GM04504 (cell line): ENCODE measurements at regions not wholly inside any gene's neighbourhood (a gene's known extent, or its start where the extent isn't known, plus 50 kb on each side); places are given as distances from the start of the nearest gene placed in this dataset.
"Not testable (repeated sequence)": the region's sequence is repeated elsewhere in the genome, so short reads cannot be mapped to it uniquely, and the experiment has no call there.

Source experiments
- DNase-seq: peaks from one replicate; pipeline ENCODE4 v3.0.0-alpha.2; 2012; ENCODE audit warnings: low read depth

DNA sequence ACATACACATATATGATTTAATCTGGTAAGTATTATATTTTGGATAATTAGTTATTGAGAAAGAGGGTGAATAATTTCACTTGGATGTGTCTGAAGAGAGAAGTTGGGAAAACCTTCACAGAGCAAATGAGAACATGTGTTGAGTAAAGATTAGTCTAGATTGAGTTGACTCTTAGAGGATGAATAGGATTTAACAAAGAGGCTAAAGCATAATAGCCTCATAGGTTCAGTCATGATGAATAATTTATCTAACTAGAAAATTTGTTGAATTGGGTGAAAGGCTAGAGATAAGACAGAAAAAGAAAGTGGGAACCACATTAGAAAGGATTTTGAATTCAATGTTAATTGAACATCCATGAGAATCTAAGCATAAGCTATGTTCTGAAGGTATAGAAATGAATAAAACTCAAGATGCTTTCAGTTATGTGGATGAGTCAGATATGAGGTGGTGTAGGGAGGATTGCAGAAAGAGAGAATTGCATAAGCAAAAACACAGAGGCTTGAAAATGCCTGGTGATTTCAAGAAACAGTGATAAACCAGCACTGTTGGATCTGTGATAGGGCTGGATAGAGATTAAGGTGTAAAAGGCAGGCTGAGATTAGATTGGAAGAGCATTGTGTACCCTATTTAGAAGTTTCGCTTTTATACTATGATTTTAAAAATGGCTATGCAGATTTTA lies 207.6 kb upstream of the NR3C2 start:
- no peak for DNase-seq

DNA sequence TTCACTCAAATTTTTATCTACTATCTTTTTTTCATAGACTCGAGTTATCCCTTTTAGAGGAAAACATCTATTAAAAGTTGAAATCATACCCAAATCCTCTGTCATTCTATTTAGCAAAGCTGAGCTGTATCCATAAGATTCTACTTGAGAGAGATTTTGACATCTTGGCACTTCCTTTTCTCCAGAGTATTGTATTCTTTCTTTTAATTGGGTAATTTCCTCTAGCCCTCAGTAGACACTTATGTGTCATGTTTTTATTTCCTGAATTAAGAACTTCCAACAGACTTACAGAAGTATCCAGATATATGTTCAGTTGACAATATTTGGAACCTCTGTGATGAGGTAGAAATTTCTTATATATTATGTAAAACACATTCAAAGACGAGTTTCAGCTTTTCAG lies 201.6 kb upstream of the NR3C2 start:
- no peak for DNase-seq

DNA sequence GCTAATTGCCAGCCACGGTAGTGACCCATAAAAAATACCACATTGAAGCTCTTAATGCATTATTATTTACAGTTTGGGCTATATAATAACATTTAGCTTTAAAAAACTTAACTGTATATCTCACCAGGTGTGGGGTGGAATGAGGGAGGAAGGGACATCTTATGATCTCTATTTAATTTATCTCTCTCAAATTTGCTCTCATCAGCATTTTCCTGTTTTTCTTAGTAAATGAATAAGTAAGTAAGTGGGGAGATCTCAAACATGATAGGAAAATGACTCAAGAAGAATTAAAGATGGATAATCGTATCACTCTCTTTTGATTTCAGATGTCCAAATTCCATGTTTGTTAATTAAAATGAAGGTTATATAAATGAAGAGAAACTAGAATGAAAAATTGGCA lies 200.7 kb upstream of the NR3C2 start:
- DNase-seq = no peak

DNA sequence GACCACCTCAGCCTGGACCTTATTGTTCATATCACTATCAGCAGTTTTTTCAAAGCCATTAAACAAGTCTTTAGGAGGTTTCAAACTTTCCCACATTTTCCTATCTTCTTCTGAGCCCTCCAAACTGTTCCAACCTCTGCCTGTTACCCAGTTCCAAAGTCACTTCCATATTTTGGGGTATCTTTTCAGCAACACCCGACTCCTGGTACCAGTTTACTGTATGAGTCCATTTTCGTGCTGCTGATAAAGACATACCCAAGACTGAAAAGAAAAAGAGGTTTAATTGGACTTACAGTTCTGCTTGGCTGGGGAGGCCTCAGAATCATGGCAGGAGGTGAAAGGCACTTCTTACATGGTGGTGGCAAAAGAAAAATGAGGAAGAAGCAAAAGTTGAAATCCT lies 195.9 kb upstream of the NR3C2 start:
- not testable (repeated sequence) for DNase-seq

DNA sequence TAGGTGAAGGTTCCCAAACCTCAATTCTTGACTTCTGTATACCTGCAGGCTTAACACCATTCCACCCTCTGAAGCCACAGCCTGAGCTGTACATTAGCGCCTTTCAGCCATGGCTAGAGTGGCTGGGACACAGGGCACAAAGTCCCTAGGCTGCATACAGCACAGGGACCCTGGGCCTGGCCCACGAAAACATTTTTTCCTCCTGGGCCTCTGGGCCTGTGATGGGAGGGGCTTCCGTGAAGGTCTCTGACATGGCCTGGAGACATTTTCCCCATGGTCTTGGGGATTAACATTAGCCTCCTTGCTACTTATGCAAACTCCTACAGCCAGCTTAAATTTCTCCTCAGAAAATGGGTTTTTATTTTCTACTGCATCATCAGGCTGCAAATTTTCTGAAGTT lies 195.2 kb upstream of the NR3C2 start:
- DNase-seq = not testable (repeated sequence)

DNA sequence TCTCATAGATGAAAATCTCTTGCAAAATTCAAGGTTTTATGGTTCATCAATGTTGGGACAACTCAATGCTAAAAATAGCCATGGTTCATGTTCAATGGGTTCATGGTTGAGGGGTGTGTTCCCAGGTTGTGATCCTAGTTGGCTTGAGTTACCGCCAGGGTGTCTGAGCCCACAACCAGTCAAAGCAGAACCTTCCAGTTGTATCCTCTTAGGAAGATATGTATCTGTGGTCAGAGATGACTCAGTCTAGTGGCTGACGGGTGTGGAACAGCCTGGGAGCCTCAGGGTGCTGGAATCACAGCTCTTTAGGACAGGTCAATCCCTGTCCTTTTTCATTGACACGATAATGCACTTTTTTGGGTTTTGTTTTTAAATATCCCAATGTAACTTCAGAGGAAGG lies 192.3 kb upstream of the NR3C2 start:
- DNase-seq = no peak

DNA sequence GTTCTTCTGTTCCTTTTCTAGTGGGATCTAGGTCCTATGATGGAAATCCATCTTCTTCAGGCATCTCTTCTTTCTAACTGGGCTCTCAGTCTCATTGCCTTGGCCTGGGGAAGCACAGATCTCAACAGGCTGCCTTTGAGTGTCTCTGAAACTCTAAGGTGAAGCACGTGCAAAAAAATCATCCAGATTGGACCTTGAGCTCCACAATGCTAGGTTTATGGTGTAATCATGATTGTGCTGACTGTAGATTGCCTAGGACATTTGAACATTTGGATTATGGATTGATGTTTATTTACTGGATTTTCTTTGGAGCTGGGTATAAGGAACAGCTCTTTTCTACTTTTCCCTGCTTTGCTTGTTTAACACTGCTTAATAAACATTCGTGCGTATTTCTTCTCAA lies 191.5 kb upstream of the NR3C2 start:
- DNase-seq = no peak

DNA sequence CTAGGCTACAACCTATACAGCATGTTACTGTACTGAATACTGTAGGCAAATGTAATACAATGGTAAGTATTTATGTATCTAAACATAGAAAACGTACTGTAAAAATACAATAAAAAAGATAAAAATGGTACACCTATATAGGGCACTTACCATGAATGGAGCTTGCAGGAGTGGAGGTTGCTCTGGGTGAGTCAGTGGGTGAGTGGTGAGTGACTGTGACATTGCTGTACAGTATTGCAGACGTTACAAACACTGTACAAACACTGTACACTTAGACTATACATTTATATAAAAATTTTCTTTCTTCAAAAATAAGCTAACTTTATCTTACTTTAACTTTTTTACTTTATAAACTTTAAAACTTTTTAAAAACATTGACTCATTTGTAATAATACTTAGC lies 190.3 kb upstream of the NR3C2 start:
- no peak for DNase-seq

DNA sequence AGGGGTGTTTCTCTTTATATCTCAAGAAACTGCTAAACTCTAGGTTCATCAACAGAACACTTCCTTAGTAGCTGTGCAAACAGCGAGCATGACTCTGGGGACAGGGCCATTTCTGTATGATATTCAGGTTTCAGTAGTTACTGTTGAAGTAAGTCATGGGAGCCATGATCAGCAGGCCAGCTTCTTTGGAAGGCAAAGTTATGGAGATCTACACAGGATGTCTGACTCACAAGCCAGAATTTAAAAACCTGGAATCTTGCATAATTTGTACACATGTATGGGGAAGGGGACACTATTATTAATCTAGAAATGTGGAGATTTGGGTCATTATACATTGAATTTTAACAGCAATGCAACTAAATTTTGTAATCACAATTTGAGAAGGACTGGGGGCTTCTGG lies 187.8 kb upstream of the NR3C2 start:
- DNase-seq = no peak

DNA sequence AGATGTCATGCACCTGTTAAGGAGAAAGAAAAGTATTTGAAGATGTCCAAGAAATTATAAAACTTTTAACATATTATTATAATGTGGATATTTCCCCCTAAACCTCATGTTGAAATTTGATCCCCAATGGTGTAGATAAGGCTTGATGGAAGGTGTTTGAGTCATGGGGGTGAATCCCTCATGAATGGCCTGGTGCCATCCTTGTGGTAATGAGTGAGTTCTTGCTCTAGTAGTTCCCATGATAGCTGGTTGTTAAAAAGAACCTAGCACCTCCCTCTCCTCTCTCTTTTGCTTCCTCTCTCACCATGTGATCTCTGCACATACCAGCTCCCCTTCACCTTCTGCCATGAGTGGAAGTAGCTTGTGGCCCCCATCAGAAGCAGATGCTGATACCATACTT lies 176.6 kb upstream of the NR3C2 start:
- no peak for DNase-seq

DNA sequence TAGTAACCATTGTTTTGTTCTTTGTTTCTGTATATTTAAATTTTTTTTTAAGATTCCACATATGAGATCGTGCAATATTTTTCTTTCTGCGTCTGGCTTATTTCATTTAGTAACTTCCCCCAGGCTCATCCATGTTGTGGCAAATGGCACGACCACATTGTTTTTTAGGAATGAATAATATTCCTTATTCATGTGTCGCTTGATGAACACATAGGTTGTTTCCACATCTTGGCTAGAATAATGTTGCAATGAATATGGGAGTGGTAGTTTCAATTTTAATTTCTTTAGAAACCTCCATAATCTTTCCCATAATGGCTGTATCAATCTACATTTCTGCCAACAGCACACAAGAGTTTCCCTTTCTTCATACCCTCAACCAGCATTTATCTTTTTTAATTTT lies 166.8 kb upstream of the NR3C2 start:
- DNase-seq = no peak

DNA sequence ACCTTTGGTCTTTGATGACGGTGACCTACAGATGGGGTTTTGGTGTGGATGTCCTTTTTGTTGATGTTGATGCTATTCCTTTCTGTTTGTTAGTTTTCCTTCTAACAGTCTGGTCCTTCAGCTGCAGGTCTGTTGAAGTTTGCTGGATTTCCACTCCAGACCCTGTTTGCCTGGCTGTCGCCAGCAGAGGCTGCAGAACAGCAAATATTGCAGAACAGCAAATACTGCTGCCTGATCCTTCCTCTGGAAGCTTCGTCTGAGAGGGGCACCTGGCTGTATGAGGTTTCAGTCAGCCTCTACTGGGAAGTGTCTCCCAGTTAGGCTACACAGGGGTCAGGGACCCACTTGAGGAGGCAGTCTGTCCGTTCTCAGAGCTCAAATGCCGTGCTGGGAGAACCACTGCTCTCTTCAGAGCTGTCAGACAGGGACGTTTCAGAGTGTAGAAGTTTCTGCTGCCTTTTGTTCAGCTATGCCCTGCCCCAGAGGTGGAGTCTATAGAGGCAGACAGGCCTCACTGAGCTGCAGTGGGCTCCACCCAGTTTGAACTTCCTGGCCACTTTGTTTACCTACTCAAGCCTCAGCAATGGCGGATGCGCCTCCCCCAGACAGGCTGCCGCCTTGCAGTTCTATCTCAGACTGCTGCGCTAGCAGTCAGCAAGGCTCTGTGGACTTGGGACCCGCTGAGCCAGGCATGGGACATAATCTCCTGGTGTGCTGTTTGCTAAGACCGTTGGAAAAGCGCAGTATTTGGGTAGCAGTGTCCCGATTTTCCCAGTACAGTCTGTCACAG lies 156.4 kb upstream of the NR3C2 start:
- not testable (repeated sequence) for DNase-seq

DNA sequence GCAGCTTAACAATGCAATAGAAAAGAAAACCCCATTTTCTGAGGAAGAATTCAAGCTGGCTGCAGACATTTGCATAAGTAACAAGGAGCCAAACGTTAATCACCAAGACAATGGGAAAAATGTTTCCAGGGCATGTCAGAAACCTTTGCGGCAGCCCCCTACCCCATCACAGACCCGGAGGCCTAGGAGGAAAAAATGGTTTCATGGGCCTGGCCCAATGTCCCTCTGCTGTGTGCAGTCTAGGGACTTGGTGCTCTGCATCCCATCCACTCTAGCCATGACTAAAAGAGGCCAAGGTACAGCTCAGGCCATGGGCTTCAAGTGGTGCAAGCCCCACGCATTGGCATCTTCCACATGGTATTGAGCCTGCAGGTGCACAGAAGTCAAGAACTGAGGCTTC lies 147.0 kb upstream of the NR3C2 start:
- DNase-seq = no peak

DNA sequence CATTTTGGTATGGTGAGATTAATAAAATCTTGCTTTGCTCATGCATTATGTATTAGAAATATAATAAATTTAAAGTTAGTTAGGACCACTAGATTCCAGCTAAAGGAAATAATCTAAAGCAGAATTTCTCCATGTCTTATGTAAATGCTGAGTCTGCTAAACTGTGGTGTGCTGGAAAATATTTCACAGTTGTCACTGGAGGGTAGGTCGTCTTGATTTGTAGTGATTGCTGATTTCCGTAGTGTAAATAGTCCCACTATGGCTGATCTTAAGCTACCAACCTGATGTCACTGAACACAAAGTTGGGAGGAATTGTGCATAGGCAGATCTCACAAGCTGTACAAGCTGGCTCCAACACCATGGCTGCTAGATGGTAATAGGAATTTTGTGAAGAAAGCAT lies 133.4 kb upstream of the NR3C2 start:
- DNase-seq = no peak

DNA sequence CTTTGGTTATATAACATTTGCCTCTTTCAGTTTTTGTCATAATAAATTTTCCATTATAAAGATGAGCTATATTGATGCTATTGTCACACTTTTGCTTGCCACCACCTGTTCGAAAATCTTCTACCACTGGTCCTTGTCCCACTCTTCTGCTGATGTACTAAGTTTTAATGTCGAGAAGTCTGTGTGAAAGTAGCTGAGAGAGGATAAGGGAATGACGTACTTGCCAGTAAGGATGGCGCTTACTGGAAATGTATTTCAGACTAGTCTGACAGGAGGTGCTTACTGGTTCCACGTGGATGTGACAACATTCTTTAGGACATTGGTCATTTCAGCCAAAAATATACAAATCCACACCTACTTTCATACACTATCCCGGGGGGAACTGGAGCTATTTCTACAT lies 132.7 kb upstream of the NR3C2 start:
- DNase-seq = no peak

DNA sequence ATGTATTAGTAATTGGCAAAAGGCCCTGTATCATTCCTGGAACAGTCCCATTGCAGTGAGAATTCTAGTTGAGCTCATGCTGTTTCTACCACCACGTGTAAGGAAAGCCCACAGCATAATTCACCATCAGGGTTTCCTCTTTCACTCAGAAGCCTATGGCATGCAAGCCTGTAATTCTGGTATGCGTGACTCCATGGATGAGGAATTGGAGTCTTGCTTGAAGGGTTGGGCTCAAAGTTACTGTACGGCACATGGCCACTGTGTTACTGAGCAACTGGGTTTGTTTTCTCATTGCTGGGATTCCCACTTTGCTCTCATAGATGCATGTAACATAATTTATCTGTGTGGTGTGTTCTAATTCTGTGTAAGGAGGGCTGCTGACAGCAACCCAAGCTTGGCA lies 132.3 kb upstream of the NR3C2 start:
- peak; percentile 18 for DNase-seq

DNA sequence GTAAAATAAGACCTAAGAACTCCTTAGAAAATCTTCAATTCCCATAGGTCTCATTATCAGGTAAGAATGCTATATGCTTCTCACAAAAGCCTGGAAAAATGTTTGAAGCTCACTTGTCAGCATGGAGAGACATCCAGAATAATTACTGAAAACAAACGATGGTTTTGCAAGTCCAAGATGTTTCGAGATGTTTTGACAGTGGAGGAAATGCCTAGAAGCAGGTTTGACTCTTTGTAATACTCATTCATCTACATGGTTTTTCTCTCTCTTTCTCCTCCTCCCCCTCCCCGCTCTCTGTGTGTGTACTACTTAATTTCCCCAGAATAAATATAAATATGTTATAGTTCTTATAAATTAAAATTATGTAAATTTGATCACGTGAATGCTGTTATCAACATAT lies 131.9 kb upstream of the NR3C2 start:
- no peak for DNase-seq

DNA sequence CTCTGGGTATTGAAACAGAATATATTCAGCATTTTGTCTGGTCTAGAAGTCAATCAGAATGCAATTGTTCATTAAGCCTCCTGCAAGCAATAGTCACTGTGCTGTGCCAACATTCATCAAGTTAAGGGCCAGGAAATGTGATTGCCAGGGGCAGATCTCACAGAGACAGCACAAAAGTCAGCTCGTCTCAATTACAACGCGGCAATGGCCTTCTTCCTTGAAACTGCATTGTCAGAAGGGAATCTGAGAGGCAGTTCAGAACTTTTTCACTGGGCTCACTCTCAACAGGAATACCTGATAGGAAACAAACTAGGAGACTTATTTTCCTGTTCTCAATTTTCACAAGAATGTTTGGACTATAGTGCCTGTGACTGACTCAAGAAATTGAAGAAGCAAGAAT lies 131.1 kb upstream of the NR3C2 start:
- no peak for DNase-seq

DNA sequence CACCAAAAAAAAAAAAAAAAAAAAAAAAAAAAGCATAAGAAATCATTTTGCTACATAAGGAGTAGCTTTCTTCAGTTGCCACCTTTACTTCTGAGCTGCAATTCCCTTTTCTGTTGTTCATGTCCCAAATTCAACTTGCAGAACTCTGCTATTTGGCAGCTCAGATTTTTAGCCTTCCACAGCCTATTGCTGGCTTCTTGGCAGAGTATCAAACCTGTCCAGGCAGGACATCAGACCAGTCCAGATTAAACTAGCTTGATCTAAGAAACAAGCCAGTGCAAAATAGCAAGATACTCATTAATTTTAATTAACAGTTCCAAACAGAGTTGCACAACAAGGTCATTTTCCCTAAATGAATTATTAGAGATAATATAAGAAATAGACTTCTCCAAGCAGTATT lies 123.6 kb upstream of the NR3C2 start:
- no peak for DNase-seq

DNA sequence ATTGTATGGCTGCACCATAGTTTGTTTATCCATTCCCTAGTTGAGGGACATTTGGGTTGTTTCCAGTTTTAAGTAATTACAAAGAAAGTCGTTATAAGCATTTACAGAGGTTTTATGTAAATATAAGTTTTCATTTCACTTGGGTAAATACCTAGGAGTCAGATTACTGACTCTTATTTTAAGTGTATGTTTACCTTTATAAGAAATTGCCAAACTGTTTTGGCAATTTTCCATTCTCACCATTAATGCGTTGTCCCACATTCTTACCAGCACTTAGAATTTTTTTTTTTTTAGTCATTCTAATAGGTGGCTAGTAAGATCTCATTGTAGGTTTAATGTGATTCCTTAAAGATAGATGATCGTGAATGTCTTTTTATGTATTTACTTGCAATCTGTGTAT lies 121.5 kb upstream of the NR3C2 start:
- DNase-seq = no peak

DNA sequence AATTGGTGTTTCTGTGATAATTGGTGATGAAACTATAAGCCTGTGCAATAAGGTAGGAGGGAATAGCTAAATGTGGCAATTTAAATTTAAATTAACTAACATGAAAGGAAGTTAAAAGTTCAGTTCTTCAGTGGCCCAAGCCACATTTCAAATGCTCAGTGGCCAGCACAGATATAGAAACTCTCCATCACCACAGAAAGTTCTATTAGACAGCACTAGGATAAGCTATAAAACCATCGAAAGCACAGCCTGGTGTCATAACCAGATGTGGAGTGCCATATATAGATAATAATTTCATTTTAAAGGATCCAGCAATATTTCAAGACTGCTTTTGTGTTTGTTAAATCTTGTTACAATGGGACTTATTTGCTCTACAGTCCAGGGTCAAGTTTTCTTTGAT lies 119.3 kb upstream of the NR3C2 start:
- DNase-seq = no peak

DNA sequence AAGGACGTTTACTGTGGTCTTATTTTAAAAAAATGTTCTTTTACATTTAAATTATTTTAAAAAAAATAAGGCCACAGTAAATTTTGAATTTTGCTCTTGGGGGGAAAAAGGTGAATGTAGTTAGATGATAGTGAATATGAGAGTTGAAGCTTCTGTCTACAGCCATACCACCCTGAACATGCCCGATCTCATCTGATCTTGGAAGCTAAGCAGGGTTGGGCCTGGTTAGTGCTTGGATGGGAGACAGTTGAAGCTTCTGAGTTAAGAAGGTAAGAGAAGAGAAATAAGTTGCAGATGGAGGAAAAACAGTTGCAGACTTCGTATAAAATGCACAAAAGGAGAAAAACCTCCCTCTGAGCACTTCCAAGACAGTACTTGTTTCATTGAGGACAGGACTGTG lies 115.6 kb upstream of the NR3C2 start:
- no peak for DNase-seq

DNA sequence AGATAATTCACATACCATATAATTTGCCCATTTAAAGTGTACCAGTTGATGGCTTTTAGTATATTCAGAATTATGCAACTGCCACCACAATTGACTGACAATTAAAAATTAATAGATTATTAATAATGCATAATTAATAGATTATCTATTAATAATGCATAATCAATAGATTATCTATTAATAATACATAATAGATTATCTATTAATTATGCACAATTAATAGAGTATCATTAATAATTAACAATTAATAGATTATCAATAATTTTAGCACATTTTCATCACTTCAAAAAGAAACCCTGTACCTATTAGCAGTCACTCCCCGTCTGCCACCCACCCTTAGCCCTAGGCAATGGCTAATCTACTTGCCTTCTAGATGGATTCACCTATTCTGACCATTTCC lies 108.6 kb upstream of the NR3C2 start:
- DNase-seq = no peak
